HT1080 (cell line): ENCODE measurements at regions not wholly inside any gene's neighbourhood (a gene's known extent, or its start where the extent isn't known, plus 50 kb on each side); places are given as distances from the start of the nearest gene placed in this dataset.

ENCODE experiments used
- DNase-seq: peaks from one replicate; pipeline ENCODE4 v3.0.0-alpha.2; 2015; ENCODE audit warnings: low read depth

DNA sequence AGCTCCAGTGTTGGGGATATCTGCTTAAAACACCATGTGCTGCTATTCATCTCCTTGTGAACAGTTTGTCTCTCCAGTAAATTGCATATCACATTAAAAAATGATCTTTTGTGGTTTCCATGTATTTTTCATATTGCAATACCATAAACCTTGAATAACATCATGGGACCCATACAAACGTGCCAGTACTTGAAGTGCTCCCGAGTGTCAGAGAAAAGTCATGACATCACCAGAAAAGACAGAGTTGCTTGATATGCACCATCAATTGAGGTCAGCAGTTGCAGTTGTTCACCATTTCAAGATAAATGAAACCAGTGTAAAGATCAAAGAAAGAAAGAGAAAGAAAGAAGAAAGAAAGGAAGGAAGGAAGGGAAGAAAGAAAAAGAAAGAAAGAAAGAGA, 278.6 kb downstream of the ZNF621 start:
- DNase-seq, result no peak

DNA sequence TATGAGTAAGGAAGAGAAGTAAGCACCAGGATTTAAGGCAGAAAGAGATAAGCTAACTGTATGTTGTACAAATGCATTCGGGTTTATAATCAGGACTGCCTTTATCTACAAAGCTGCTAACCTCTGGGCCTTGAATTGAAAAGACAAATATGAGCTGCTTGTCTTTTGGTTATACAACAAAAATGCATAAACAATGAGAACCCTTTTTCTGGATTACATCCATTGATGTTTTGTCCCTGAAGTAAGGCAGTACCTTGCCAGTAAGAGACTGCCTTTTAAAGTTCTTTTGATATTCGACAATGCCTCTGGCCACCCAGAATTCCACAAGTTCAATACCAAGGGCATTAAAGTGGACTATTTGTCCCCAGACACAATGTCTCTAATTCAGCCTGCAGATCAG, 280.7 kb downstream of the ZNF621 start:
- no peak for DNase-seq

GRCh38 chr3:40810813-40811212, 286.1 kb downstream of the ZNF621 start:
- DNase-seq, result no peak

- no peak for DNase-seq
These were observed 292.3 kb downstream of the ZNF621 start for GRCh38 chr3:40817017-40817416.

- no peak for DNase-seq
These were observed 296.6 kb downstream of the ZNF621 start for GRCh38 chr3:40821315-40821714.

DNA sequence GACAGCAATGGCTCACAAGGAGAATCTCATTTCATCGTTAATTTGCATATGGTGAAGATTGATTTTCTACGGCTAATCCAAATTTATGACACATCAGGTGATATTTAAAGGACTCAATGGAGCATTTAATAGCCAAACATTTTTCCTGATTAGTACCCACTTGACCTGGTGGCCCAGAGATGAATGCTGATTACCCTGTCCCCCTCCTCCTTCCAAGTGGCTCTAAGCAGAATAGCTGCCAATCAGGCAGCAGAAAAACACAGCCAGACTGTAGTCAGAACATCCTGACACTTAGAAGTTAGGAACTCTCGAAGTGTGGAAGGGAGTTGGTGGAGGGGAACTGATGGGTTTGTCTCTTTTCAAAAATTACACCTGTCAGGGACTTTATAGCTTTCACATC, 302.5 kb downstream of the ZNF621 start:
- no peak for DNase-seq

GRCh38 chr3:40827942-40828688, 303.4 kb downstream of the ZNF621 start:
- peak; percentile 74 for DNase-seq

- no peak for DNase-seq
These were observed 304.1 kb downstream of the ZNF621 start for GRCh38 chr3:40828741-40829415.

DNA sequence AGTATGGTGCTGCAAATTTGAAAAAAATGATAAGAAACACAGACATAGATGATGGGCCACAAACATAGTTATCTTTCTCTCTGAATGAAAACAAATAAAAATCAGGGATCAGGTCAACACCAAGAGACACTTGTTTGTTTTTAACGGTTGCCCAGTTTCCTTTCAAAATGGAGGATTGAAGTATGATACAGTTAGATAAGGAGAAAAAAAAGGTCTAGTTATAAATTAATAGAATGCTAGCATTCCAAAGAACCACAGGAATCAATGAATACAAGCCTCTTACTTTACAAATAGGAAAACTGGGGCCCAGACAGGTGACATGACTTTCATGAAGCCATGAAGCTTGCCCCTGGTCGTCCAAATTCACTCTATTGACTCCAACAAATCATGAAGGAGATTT, 305.1 kb downstream of the ZNF621 start:
- no peak for DNase-seq

DNA sequence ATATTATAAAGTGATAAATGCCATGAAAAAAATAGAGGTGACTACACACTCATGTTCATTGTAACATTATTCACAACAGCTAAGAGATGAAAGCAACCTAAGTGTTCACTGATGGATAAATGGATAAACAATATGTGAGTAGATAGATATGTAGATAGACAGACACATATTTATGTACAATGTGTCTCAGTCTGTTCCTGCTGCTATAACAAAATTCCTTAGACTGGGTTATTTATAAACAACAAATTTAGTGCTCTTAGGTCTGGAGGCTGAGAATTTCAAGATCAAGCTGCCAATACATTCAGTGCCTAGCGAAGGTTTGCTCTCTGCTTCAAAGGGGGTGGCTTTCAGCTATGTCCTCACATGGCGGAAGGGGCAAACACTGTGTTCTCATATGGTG, 312.5 kb downstream of the ZNF621 start:
- DNase-seq, result no peak

DNA sequence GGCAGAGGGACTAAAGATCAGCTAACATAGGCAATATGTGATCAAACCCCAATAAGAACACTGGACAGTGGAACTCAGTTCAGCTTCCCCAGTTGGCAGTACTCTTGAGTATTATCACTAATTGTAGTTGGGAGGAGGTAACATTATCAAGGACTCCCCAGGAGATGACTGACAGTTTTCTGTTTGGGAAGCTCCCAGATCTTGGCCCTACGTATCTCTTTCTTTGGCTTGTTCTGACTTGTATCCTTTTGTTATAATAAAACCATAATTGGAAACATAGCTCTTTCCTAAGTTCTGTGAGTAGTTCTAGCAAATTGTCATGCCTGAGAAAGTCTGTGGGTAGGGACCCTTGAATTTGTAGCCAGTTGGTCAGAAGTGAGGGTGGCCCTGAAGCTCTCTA, 316.4 kb downstream of the ZNF621 start:
- DNase-seq, result no peak

- DNase-seq, result no peak
These were observed 316.9 kb downstream of the ZNF621 start for GRCh38 chr3:40841570-40842109.

GRCh38 chr3:40842714-40843113, 318.0 kb downstream of the ZNF621 start:
- no peak for DNase-seq

DNA sequence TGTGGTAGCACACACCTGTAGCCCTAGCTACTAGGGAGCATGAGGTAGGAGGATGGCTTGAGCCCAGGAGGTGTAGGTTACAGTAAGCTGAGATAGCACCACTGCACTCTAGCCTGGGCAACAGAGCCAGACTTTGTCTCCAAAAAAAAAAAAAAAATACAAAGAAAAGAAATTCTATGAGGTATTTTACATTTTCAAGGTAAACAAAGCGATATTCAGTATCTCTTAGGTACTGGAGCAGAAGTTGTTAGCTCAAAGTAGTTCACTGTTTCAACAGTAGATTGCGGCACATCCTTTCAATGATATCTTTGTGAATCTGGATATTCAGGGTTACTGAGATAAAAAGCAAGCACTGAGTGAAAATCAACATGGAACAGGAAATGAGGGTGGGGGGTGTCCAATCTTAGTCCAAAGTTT, 318.5 kb downstream of the ZNF621 start:
- no peak for DNase-seq

GRCh38 chr3:40843851-40844548, 319.2 kb downstream of the ZNF621 start:
- DNase-seq, result no peak

DNA sequence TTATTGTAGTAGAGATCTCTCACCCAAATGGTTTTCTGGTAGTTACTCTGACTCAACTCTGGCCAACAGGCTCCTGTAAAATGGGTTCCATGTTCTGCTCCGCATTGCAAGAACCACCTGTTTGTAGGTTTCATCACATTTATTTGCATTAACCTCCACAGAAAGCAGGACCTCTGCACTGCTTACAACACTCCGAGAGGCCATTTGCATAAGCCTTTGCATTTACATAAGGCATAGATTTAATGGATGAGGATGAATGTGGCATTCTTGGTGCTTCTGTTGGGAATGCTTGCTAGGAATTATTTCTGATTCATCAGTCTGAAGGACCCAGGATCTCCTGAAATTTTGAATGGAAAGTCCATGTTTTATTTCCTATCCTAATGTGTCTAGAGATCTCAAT, 320.1 kb downstream of the ZNF621 start:
- no peak for DNase-seq

DNA sequence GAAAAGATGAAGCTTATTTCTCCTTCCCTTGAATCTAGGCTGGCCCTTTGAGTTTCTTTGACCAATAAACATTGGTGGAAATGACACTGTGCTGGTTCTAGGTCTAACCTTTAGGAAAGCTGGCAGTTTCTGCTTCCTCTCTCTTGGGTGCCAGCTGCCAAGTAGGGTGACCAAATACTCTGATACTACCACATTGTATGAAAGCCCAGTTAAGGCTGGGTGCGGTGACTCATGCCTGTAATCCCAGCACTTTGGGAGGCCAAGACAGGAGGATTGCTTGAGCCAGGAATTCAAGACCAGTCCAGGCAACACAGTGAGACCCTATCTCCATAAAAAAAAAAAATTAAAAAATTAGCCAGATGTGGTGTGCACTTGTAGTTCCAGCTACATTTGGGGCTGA, 320.7 kb downstream of the ZNF621 start:
- DNase-seq, result peak; percentile 30

GRCh38 chr3:40845916-40846315, 321.2 kb downstream of the ZNF621 start:
- DNase-seq, result no peak

GRCh38 chr3:40846451-40846850, 321.7 kb downstream of the ZNF621 start:
- no peak for DNase-seq

GRCh38 chr3:40847551-40847992, 322.8 kb downstream of the ZNF621 start:
- peak; percentile 82 for DNase-seq

GRCh38 chr3:40848421-40848820, 323.7 kb downstream of the ZNF621 start:
- no peak for DNase-seq

DNA sequence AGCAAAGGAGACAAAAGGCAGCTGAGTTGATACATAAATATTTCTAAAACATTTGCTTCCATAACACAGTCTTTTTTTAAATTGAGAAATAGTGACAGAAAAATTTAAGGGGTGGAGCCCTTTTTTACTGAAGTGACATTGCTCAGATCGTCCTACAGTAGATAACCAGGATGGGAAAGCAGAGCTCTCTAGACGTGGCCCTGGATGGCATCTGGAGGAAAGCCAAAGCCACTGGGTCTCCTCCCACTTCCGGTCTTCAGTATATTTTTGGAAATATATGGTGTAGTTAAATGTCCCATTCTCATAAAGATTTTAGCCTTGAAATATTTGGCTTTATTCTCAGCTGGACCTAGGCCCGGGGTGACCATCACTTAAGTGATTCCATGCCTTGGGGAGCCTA, 326.1 kb downstream of the ZNF621 start:
- no peak for DNase-seq
